Activated CD4-positive, alpha-beta T cell treated with anti-CD3 and anti-CD28 coated beads, Interleukin-2, amount 10 ng/mL, durations not matched to agents 7 days and 5 days (primary cell): ENCODE measurements at regions not wholly inside any gene's neighbourhood (a gene's known extent, or its start where the extent isn't known, plus 50 kb on each side); places are given as distances from the start of the nearest gene placed in this dataset.

ENCODE experiments used
- CTCF ChIA-PET: fragments of 350-600 bp; sonication (Branson Sonifier 250); formaldehyde crosslinking; loops from one replicate; lab custom pipeline; 2021; ENCODE audit warnings: antibody characterized with exemption; lab: Charles Lee
- POLR2A ChIA-PET: fragments of 350-600 bp; sonication (Branson Sonifier 250); formaldehyde crosslinking; loops from one replicate; lab custom pipeline; 2021; ENCODE audit warnings: antibody characterized with exemption; lab: Charles Lee
- DNase-seq: peaks from one replicate; pipeline ENCODE4 v3.0.0-alpha.2; 2020
- H3K27ac Mint-ChIP-seq: one replicate; pipeline ENCODE4 v1.8.0; 2021; ENCODE audit warnings: mild to moderate bottlenecking, moderate library complexity, mixed read lengths
- H3K27me3 Mint-ChIP-seq: one replicate; pipeline ENCODE4 v1.8.0; 2021; ENCODE audit warnings: mixed read lengths
- H3K36me3 Mint-ChIP-seq: one replicate; pipeline ENCODE4 v1.8.0; 2021; ENCODE audit warnings: low read depth, mixed read lengths
- H3K4me1 Mint-ChIP-seq: one replicate; pipeline ENCODE4 v1.8.0; 2021; ENCODE audit warnings: mixed read lengths
- H3K4me3 Mint-ChIP-seq: one replicate; pipeline ENCODE4 v1.8.0; 2021; ENCODE audit warnings: mild to moderate bottlenecking, moderate library complexity, mixed read lengths
- H3K9me3 Mint-ChIP-seq: one replicate; pipeline ENCODE4 v1.8.0; 2021; ENCODE audit warnings: mixed read lengths

DNA sequence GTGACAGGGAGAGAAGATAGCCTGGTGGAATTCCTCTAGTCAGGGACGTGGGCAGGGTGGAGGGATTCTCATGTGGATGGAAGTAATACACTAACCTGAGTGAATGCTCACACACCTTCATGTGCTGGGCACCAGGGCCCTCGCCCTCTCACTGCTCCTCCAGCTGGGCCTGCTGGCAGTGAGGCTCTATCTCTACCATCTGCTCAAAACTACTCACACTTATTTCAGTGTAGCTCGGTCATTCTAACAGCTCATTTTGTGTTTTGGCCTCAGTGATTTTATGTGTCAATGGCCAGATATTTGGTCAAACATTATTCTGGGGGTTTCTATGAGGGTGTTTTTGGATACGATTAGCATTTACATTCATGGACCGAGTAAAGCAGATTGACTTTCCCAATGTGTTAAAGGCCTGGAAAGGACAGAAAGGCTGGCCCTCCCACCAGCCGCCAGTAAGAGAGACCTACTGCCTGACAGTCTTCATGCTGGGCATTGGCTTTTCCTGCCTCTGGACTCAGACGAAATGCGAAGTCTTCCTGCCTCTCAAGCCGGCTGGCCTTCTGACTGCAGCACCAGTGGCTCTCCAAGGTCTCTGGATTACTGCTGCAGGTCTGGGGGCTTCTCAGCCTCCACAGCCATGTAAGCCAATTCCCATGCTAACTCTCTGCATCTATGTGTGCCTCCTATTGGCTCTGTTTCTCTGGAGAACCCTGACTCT is 335.4 kb downstream of the CXCL12 start:
- DNase-seq: no peak
- peaks cover 26% of the 10 kb centered on the region for H3K27me3 Mint-ChIP-seq
- H3K36me3 Mint-ChIP-seq: no peaks in the 10 kb centered on the region
- no peak overlapping the region for H3K27ac Mint-ChIP-seq
- no peaks in the 10 kb centered on the region for H3K9me3 Mint-ChIP-seq
- H3K4me3 Mint-ChIP-seq: no peak overlapping the region
- CTCF ChIA-PET: no interaction called here
- POLR2A ChIA-PET: no interaction called here
- no peaks in the 10 kb centered on the region for H3K4me1 Mint-ChIP-seq

- Mint-ChIP-seq H3K27me3 (peaks cover 26% of the 10 kb centered on the region), H3K27ac (no peak overlapping the region), H3K4me3 (no peak overlapping the region), H3K9me3 (no peaks in the 10 kb centered on the region), H3K4me1 (no peaks in the 10 kb centered on the region), H3K36me3 (no peaks in the 10 kb centered on the region)
- POLR2A ChIA-PET: no interaction called here
- CTCF ChIA-PET: no interaction called here
- no peak for DNase-seq
These were observed 337.5 kb downstream of the CXCL12 start for GRCh38 chr10:44047361-44047760.

- ChIA-PET CTCF (interaction anchor here (1.5 kb wide), 1 partner anchor 356 kb away, joined by 3 read pairs; no protein-coding TSS in a partner anchor), POLR2A (no interaction called here)
- H3K27ac Mint-ChIP-seq: no peak overlapping the region
- no peaks in the 10 kb centered on the region for H3K4me1 Mint-ChIP-seq
- H3K27me3 Mint-ChIP-seq: peaks cover 26% of the 10 kb centered on the region
- H3K9me3 Mint-ChIP-seq: no peaks in the 10 kb centered on the region
- no peaks in the 10 kb centered on the region for H3K36me3 Mint-ChIP-seq
- no peak overlapping the region for H3K4me3 Mint-ChIP-seq
- DNase-seq: no peak
These were observed 338.3 kb downstream of the CXCL12 start for GRCh38 chr10:44046605-44047004.

DNA sequence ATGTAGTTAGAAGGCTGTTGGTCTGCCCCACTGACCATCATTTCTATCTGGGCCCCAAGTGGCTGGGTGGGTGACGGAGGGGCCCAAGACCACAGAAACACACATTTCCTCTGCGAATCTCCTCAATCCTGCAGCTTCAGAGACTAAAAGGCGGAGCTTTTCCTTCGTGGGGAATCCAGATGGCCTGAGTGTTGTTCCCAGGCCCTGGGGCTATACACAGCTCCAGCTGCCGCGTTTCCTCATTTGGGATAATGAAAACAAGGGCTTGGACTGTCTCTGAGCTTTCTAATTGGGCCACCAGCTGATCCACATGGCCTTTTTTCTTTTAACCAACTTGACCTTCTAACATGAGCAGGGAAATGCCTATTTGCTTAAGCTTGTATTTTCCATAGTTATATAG is 339.9 kb downstream of the CXCL12 start:
- no peak overlapping the region for H3K4me3 Mint-ChIP-seq

DNA sequence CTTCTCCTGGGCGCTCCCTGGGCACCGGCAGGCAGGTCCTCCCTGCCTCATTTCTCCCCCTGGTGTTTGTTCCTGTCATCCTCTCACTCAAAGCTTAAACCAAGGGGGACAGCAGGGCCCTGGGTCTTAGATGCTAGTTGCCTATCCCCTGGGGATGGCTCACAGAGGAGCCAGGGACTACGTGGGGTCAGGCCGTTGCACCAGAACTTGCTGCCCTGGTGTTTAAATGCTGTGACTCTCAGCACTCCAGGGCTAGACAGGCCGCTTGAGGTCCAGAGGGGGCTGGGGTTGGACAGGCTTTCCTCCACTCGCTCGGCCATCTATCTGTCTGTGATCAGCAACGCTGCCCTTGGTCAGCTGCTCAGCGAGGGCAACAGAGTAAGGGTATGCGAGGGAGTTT is 340.3 kb downstream of the CXCL12 start:
- Mint-ChIP-seq H3K4me1 (no peaks in the 10 kb centered on the region), H3K27me3 (peaks cover 25% of the 10 kb centered on the region), H3K27ac (no peak overlapping the region), H3K36me3 (no peaks in the 10 kb centered on the region), H3K4me3 (no peak overlapping the region), H3K9me3 (no peaks in the 10 kb centered on the region)
- POLR2A ChIA-PET: no interaction called here
- CTCF ChIA-PET: no interaction called here
- DNase-seq: no peak

More for the DNA sequence above, 339.9 kb downstream of the CXCL12 start:
- no peaks in the 10 kb centered on the region for H3K4me1 Mint-ChIP-seq
- peaks cover 24% of the 10 kb centered on the region for H3K27me3 Mint-ChIP-seq
- DNase-seq: no peak
- no peak overlapping the region for H3K27ac Mint-ChIP-seq
- ChIA-PET POLR2A (no interaction called here), CTCF (interaction anchor here (1.2 kb wide), 1 partner anchor 15 kb away, joined by 3 read pairs; no protein-coding TSS in a partner anchor)
- no peaks in the 10 kb centered on the region for H3K9me3 Mint-ChIP-seq
- no peaks in the 10 kb centered on the region for H3K36me3 Mint-ChIP-seq

DNA sequence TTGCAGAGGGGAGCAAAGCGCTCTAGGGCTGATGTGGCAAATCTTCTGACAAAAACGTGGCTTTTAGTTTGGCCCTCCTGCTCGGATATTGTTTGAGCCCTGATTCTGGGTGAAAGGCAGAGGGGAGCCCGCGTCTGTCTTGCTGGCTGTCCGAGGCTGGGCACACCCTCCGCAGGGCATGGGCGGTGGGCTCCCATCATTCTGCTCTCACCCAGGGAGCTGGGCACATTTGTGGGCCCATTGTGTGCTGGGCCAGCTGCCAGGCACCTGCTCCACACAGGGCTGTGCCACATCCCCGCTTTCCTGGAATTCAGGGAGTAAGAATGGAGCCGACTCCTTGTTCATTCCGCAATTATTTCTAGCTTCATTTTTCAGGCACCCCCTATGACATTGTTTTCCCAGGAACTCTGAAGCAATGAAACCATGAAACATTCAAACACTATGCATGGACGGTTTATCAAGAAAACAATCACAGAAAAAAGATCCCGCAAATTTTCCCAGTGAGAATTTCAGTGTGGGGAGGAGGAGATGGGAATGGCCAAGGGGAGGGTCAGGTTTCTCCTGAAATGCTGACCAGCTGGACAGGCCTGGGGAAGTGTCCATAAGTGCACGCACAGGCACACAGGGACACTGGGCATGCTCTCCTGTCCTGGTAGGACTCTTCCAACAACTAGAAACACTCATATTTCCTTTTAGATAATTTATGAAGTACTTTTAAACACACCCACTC is 341.1 kb downstream of the CXCL12 start:
- CTCF ChIA-PET: no interaction called here
- H3K36me3 Mint-ChIP-seq: no peaks in the 10 kb centered on the region
- H3K27ac Mint-ChIP-seq: no peak overlapping the region
- H3K4me3 Mint-ChIP-seq: no peak overlapping the region
- H3K27me3 Mint-ChIP-seq: peaks cover 27% of the 10 kb centered on the region
- H3K4me1 Mint-ChIP-seq: no peaks in the 10 kb centered on the region
- no peak for DNase-seq
- POLR2A ChIA-PET: no interaction called here
- no peaks in the 10 kb centered on the region for H3K9me3 Mint-ChIP-seq

- DNase-seq: no peak
- POLR2A ChIA-PET: no interaction called here
- Mint-ChIP-seq H3K27me3 (peaks cover 23% of the 10 kb centered on the region), H3K27ac (no peak overlapping the region), H3K4me3 (no peak overlapping the region), H3K9me3 (no peaks in the 10 kb centered on the region), H3K36me3 (no peaks in the 10 kb centered on the region), H3K4me1 (no peaks in the 10 kb centered on the region)
- CTCF ChIA-PET: no interaction called here
These were observed 341.8 kb downstream of the CXCL12 start for GRCh38 chr10:44042926-44043602.

DNA sequence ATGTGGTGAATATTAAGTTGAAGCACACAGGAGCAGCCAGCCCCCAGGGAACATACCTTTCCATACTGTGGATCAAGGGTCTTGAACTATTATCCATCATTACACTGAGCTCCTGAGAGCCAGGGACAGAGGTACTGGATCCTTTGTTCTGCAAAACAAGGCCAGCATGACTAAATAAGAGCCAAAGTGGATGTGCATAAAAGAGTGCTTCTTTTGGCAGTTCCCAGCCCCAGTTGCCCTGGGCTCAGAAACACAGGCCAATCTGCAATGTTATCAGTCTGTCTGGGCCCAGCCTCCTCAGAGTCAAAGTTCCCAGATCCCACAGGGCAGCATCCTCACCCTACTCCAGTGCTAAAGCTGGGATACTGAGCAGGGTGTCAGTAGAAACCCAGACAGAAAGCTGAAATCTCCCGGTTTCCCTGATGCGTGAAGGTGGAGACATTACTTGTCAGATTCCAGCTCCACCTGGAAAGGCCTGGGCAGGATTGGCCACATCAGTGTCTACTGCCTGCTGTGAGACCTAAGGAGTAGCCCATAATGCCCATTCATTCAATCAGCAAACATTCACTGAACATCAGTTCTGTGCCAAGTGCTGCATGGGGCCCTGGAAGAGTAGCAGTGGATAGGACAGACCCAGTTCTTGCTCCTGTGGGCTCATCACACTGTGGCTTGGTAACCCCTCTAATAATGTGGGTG is 342.7 kb downstream of the CXCL12 start:
- H3K4me1 Mint-ChIP-seq: no peaks in the 10 kb centered on the region
- H3K9me3 Mint-ChIP-seq: no peaks in the 10 kb centered on the region
- no peak for DNase-seq
- POLR2A ChIA-PET: no interaction called here
- CTCF ChIA-PET: no interaction called here
- H3K36me3 Mint-ChIP-seq: no peaks in the 10 kb centered on the region
- H3K4me3 Mint-ChIP-seq: no peak overlapping the region
- peaks cover 14% of the 10 kb centered on the region for H3K27me3 Mint-ChIP-seq
- H3K27ac Mint-ChIP-seq: no peak overlapping the region

- H3K9me3 Mint-ChIP-seq: no peaks in the 10 kb centered on the region
These were observed 345.3 kb downstream of the CXCL12 start for GRCh38 chr10:44039599-44039998.

DNA sequence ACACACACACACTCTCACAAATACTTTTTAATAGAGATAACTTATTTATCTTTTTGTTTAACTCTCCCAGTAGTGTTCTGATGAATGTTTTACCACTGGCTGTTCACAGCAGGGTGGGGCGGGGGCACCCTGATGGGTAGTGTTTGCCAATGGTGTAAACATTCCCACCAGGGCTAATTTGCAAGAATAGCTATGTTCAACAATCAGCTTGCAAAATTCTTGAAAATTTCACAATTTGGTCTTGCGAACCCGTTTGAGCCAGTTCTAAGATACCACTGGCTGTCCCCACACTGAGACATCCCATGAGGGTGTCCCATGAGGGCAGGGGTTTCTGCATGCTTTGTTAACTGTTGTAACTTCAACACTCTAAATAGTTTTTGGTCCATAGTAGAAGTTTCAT is 348.5 kb downstream of the CXCL12 start:
- CTCF ChIA-PET: no interaction called here
- Mint-ChIP-seq H3K9me3 (no peaks in the 10 kb centered on the region), H3K27ac (no peak overlapping the region), H3K4me3 (no peak overlapping the region), H3K4me1 (no peaks in the 10 kb centered on the region), H3K27me3 (peaks cover 10% of the 10 kb centered on the region), H3K36me3 (no peaks in the 10 kb centered on the region)
- DNase-seq: no peak
- POLR2A ChIA-PET: no interaction called here

More at GRCh38 chr10:44039599-44039998, 345.3 kb downstream of the CXCL12 start:
- Mint-ChIP-seq H3K4me1 (no peaks in the 10 kb centered on the region), H3K27ac (no peak overlapping the region), H3K36me3 (no peaks in the 10 kb centered on the region), H3K27me3 (peaks cover 2% of the 10 kb centered on the region), H3K4me3 (no peak overlapping the region)
- no peak for DNase-seq
- ChIA-PET CTCF (no interaction called here), POLR2A (no interaction called here)

- no peak overlapping the region for H3K27ac Mint-ChIP-seq
- H3K36me3 Mint-ChIP-seq: no peaks in the 10 kb centered on the region
- ChIA-PET CTCF (interaction anchor here (0.9 kb wide), 1 partner anchor 19 kb away, joined by 3 read pairs; no protein-coding TSS in a partner anchor), POLR2A (no interaction called here)
- peaks cover 12% of the 10 kb centered on the region for H3K27me3 Mint-ChIP-seq
- no peak overlapping the region for H3K4me3 Mint-ChIP-seq
- DNase-seq: no peak
- no peaks in the 10 kb centered on the region for H3K9me3 Mint-ChIP-seq
- no peaks in the 10 kb centered on the region for H3K4me1 Mint-ChIP-seq
These were observed 349.3 kb downstream of the CXCL12 start for GRCh38 chr10:44035474-44036197.

DNA sequence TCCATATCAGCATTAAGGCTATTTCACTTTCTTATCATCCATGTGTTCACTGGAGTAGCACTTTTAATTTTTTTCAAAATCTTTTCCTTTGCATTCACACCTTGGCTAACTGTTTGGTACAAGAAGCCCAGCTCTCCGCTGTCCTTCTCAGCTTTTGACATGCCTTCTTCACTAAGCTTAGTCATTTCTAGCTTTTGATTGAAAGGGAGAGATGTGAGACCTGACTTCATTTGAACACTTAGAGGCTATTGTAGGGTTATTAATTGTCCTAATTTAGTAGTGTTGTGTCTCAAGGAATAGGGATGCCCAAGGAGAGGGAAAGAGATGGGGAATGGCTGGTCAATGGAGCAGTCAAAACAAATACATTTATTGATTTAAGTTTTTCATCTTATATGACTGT is 350.0 kb downstream of the CXCL12 start:
- Mint-ChIP-seq H3K9me3 (no peaks in the 10 kb centered on the region), H3K4me3 (no peak overlapping the region), H3K4me1 (no peaks in the 10 kb centered on the region), H3K36me3 (no peaks in the 10 kb centered on the region), H3K27ac (no peak overlapping the region), H3K27me3 (peaks cover 12% of the 10 kb centered on the region)
- ChIA-PET POLR2A (no interaction called here), CTCF (interaction anchor here (0.9 kb wide), 1 partner anchor 19 kb away, joined by 3 read pairs; no protein-coding TSS in a partner anchor)
- DNase-seq: no peak
